ENCODE measurements at regions not wholly inside any gene's neighbourhood (a gene's known extent, or its start where the extent isn't known, plus 50 kb on each side); places are given as distances from the start of the nearest gene placed in this dataset.

DNA sequence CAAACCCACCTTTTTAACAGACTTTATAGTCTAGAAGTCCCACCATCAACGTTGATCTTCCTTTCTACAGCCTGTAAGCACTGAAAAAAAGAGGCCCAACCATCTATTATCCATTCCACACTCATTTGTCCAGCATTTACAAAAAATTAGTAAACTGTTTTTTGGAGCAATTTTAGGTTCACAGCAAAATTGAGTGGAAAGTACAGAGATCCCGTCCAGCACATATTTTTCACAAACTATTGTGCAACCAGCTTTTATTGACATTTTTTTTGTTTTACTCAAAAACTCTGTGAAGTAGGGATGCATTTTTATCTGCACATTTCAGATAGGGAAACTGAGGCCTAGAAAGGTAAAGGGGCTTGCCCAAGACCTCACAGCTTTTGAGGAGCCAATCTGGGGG is 68.6 kb downstream of the TNP1 start:
- H3K79me1 ChIP-seq (ENCODE audit: low read depth, low read length), result no peaks in the 10 kb centered on the region
- H2AFZ ChIP-seq (ENCODE audit: low read length), result no peak overlapping the region
- H2BK5ac ChIP-seq (ENCODE audit: low read depth, low read length), result no peak overlapping the region
- H3K18ac ChIP-seq (ENCODE audit: extremely low read depth, low read length), result no peak overlapping the region
- no peak overlapping the region for H2BK120ac ChIP-seq (replicated peaks; ENCODE audit: low read depth, low read length)
- no peak overlapping the region for H2BK12ac ChIP-seq (ENCODE audit: low read depth, low read length)
- no peak overlapping the region for H3K4me2 ChIP-seq (ENCODE audit: insufficient read depth in 1 of 2, low read depth in 2 of 2, low read length in 2 of 2)
- H3K14ac ChIP-seq (ENCODE audit: insufficient read length), result no peak overlapping the region
- H3K4ac ChIP-seq (replicated peaks; ENCODE audit: insufficient read length, low read depth, low read length), result no peak overlapping the region
- no peak overlapping the region for H4K5ac ChIP-seq (ENCODE audit: insufficient read length, low read depth, low read length)
- no peak overlapping the region for H3K56ac ChIP-seq (replicated peaks; ENCODE audit: insufficient read length, low read depth, low read length)
- CTCF ChIA-PET (ENCODE audit: partially characterized antibody), result interaction anchor here (2.5 to 3.6 kb wide), 3 partner anchors 11 to 16 kb away, joined by 7 to 16 read pairs (median 11); no protein-coding TSS in a partner anchor
- no peaks in the 10 kb centered on the region for H4K20me1 ChIP-seq (replicated peaks in 1 of 2; ENCODE audit: control insufficient read depth in 1 of 2, insufficient read depth in 2 of 2, low read length in 2 of 2)
- H3K23me2 ChIP-seq (ENCODE audit: low read depth, low read length), result no peaks in the 10 kb centered on the region
- no peak overlapping the region for H4K8ac ChIP-seq (ENCODE audit: extremely low read depth, insufficient read depth, low read length)
- H3K4me1 ChIP-seq (replicated peaks in 1 of 4; ENCODE audit: control insufficient read depth in 3 of 4, insufficient read depth in 4 of 4, low read length in 3 of 4), result peaks cover 0 to 4% (median 2%) of the 10 kb centered on the region in 4 experiments; a peak in 3 of 7 replicates
- POLR2A ChIA-PET (ENCODE audit: partially characterized antibody), result interaction anchor here (1.3 kb wide), 1 partner anchor 271 kb away, joined by 3 read pairs; no protein-coding TSS in a partner anchor
- H3K9ac ChIP-seq (replicated peaks in 1 of 4; ENCODE audit: extremely low read depth in 1 of 4, low read depth in 3 of 4, low read length in 3 of 4), result no peak overlapping the region
- 89% methylated on average over 2 of the region's 2 CpGs; no CpG with 5 or more reads in 1 of the 2 experiments for WGBS, 2 experiments (ENCODE audit: extremely low coverage in 1 of 2, insufficient coverage in 1 of 2, insufficient read length in 1 of 2, insufficient replicate concordance in 2 of 2, low coverage in 1 of 2, low lambda C conversion rate in 2 of 2, missing lambda C conversion rate in 1 of 2)
- DNase-seq (ENCODE audit: low read depth in 1 of 2, low spot score in 2 of 2) (no peak), FAIRE-seq (no peak)
- no peaks in the 10 kb centered on the region for H3K36me3 ChIP-seq (ENCODE audit: control insufficient read depth in 2 of 4, insufficient read depth in 4 of 4, low read length in 3 of 4)
- H3K23ac ChIP-seq (ENCODE audit: insufficient read length), result no peak overlapping the region
- no peaks in the 10 kb centered on the region for H3K9me3 ChIP-seq (ENCODE audit: insufficient read depth in 2 of 2, low read depth in 1 of 2, low read length in 1 of 2)
- no peak overlapping the region for H3K27ac ChIP-seq (ENCODE audit: low read depth, low read length)
- H4K91ac ChIP-seq (replicated peaks; ENCODE audit: insufficient read length, low read length), result no peak overlapping the region
- H3K4me3 ChIP-seq (ENCODE audit: extremely low read depth in 1 of 4, insufficient read depth in 2 of 4, low read depth in 3 of 4, low read length in 4 of 4), result no peak overlapping the region
- no peak overlapping the region for H2BK20ac ChIP-seq (ENCODE audit: low read length)
- H3K79me2 ChIP-seq (ENCODE audit: control insufficient read depth in 1 of 2, insufficient read depth in 2 of 2, low read length in 2 of 2), result no peaks in the 10 kb centered on the region
- no peak overlapping the region for H2BK15ac ChIP-seq (ENCODE audit: low read length)
- H3K27me3 ChIP-seq (replicated peaks in 1 of 4; ENCODE audit: control insufficient read depth in 3 of 4, extremely low read depth in 1 of 4, insufficient read depth in 3 of 4, low read length in 3 of 4), result no peaks in the 10 kb centered on the region; a peak in 1 of 7 replicates
- H2AK5ac ChIP-seq (ENCODE audit: low read depth, low read length), result no peak overlapping the region
- no peak for TF ChIP-seq POLR2A (IDR thresholded peaks at IDR 0.05; ENCODE audit: control extremely low read depth in 1 of 2, low read depth in 2 of 2, low read length in 2 of 2)
- no peak for TF ChIP-seq FOSL1 (IDR thresholded peaks at IDR 0.05; ENCODE audit: insufficient read depth, low read depth, low read length)
- no peak for TF ChIP-seq GABPA (IDR thresholded peaks at IDR 0.05; ENCODE audit: borderline replicate concordance, insufficient read depth, low read length)
- no peak for TF ChIP-seq CBX8 (IDR thresholded peaks at IDR 0.05; ENCODE audit: borderline replicate concordance, low read depth, low read length)
- no peak for TF ChIP-seq GTF2F1 (IDR thresholded peaks at IDR 0.05; ENCODE audit: borderline replicate concordance, low read depth, low read length)
- TF ChIP-seq JUN (IDR thresholded peaks at IDR 0.05; ENCODE audit: low read depth, low read length), result no peak
- TF ChIP-seq SAP30 (IDR thresholded peaks at IDR 0.05; ENCODE audit: insufficient read depth, insufficient replicate concordance, low read length), result no peak
- no peak for TF ChIP-seq SRF (IDR thresholded peaks at IDR 0.05; ENCODE audit: low read depth, low read length)
- no peak for TF ChIP-seq POLR2AphosphoS5 (IDR thresholded peaks at IDR 0.05; ENCODE audit: low read depth, low read length)
- TF ChIP-seq, protein P1, sequence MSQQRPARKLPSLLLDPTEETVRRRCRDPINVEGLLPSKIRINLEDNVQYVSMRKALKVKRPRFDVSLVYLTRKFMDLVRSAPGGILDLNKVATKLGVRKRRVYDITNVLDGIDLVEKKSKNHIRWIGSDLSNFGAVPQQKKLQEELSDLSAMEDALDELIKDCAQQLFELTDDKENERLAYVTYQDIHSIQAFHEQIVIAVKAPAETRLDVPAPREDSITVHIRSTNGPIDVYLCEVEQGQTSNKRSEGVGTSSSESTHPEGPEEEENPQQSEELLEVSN (IDR thresholded peaks at IDR 0.05), result no peak
- TF ChIP-seq RFX5 (IDR thresholded peaks at IDR 0.05; ENCODE audit: borderline replicate concordance, low read depth, low read length), result no peak
- TF ChIP-seq, protein P2, sequence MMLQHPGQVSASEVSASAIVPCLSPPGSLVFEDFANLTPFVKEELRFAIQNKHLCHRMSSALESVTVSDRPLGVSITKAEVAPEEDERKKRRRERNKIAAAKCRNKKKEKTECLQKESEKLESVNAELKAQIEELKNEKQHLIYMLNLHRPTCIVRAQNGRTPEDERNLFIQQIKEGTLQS (IDR thresholded peaks at IDR 0.05; ENCODE audit: insufficient read depth, low read depth, low read length), result no peak
- no peak for TF ChIP-seq SIN3A (conservative IDR thresholded peaks at IDR 0.05 in 1 of 2, IDR thresholded peaks at IDR 0.05 in 1 of 2; ENCODE audit: low read depth in 1 of 2, low read length in 2 of 2)

Data from H1 (cell line).